T-helper 1 cell (primary cell): ENCODE measurements at regions not wholly inside any gene's neighbourhood (a gene's known extent, or its start where the extent isn't known, plus 50 kb on each side); places are given as distances from the start of the nearest gene placed in this dataset.
"Not testable (repeated sequence)": the region's sequence is repeated elsewhere in the genome, so short reads cannot be mapped to it uniquely, and the experiment has no call there.

ENCODE experiments used
- DNase-seq, 5 donors: peaks; one replicate each; pipeline ENCODE4 v3.0.0-alpha.2; 2012 to 2020

DNA sequence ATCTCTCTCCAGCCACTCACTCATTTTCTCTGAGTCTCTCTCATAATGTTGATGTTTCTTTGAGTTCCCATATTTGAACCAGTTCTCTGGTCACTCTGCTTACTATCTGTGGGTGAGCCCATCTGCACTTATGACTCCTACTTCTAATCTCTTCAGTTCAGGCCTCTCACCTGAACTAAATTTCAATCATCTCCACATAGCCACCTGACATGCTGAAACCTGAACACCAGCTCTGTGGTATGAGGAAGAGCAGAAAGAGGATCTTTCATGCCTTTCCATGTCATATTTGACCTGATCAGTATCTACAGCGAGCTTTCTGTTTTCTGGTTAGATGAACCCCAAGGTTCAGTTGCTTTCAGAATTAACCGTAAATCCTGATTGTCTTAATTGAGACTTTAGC, 122.2 kb upstream of the ESX1 start:
- no peak for DNase-seq

DNA sequence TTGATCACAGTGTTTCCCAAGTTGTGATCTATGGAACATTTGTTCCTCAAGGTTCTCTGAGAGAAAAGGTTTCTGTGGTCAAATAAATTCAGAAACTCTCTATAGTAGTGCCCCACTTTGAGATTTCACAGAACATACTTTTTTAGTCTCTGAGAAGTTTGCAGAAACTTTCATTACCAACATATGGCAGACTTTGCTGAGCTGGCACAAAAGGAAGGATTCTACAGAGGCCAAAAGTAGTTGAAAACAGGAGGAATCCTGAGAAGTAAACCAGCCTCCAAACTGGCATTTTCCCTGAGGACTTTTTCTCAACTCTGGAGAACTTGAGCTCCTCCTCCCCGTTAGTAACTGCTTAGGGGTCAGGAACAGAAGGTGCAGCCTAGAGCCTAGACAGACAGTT, 117.8 kb upstream of the ESX1 start:
- DNase-seq, result no peak

GRCh38 chrX:104370089-104370488, 115.4 kb upstream of the ESX1 start:
- no peak for DNase-seq

- not testable (repeated sequence) for DNase-seq
Measured at GRCh38 chrX:104360774-104361173, 106.0 kb upstream of the ESX1 start.

DNA sequence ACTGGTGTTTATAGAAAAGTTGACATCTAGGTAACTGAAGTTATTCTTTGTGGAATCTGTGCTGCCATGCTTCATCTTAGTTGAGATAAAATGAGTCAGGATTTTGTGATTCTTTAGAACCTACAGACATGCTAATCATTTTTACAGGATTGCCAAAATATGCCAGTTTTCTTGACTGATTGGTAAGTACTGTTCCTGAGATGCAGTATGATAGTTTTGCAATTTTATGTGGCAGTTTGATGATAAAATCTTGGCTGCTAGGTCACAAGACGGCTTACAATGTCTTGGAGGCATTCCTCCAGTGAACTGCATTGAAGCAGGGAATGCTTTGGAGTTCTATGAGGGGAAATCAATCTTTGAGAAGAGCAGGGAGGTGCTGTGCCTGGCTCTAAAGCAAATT, 104.4 kb upstream of the ESX1 start:
- DNase-seq, result no peak

- DNase-seq, result no peak
Measured at GRCh38 chrX:104351173-104351769, 96.5 kb upstream of the ESX1 start.

GRCh38 chrX:104347860-104348259, 93.1 kb upstream of the ESX1 start:
- DNase-seq, result no peak

DNA sequence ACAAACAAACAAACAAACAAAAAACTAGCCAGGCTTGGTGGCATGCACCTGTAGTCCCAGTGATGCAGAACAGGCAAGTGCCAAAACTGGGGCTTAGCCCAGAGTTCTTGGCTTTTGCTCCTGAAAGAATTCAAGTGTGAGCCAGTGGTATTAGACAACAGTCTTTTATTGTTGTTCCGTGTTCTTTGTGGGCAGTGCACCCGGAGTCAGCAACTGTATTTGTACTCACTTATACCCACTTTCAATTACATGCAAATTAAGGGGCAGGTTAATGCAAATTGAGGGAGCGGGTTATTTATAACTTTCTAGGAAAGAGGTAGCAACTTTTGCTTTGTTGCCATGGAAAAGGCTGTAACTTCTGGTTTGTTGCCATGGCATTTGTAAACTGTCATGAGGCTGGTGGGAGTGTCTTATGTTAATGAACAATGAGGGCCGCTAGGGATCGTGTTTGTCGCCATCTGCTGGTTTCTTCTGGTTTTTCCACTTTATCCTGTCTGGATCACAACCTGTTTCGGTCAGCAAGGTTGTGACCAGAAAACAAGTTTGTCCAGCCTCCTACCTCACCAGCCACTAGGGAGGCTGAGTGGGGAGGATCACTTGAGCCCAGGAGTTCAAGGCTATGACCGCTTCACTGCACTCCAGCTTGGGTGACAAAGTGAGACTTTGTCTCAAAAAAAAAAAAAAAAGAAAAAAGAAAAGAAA, 88.8 kb upstream of the ESX1 start:
- DNase-seq, result peak in 3 of 5 donors; percentile 1 to 37 (median 3)

DNA sequence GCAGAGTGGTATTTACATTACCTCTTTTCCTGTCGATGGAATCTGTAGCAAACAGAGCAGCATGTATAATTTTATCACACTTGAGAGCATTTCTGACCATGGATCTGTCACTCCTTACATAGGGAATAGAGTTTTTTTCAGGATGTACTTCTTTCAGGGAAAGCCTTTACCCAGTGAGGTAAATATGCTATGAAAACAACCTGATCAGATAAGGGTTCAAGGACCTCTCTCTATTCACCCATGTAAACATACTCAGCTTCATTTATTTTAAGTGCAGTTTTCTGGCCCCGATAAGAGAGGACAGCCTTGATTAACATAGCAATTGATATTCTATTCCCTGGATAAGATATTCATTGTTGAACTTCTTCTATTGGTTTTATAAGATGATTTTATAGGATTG, 87.3 kb upstream of the ESX1 start:
- no peak for DNase-seq

DNA sequence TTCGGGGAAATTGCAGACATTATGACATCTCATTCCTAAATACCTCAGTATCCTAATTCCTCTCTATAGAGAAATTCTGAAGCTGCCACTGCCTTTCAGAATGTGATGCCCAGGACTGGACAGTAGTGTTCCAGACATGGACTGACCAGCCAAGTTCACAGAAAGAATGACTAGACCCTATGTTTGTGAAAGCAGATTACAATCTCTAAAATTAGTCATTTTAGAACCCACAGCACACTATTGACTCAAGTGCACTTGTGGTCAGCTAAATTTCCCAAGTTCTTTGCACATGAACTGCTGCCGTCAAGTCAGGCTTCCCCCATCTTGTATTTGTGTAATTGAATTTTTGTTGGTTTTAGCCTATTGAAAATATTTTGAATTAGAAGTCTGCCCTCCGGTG, 81.0 kb upstream of the ESX1 start:
- DNase-seq, result no peak

- no peak for DNase-seq
Measured at GRCh38 chrX:104334971-104335370, 80.2 kb upstream of the ESX1 start.

GRCh38 chrX:104330966-104331365, 76.2 kb upstream of the ESX1 start:
- no peak for DNase-seq

DNA sequence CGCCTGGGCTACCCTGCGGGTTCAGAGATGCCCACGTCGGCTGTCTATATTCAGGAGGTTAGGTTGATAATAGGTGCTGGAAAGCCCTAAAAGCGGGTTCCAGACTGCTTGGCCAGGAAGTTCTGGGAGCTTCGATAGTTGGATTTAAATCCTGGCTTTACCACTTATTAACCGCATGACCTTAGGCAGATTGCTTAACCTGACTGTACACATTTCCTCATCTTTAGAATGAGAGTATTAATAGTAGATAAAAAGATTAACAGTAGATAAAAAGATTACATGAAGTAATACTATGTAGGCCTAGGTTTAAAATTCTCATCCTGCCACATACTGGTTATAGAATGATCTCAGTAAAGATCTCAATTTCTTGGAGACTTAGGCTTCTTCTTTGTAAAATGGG, 75.0 kb upstream of the ESX1 start:
- no peak for DNase-seq

GRCh38 chrX:104325213-104325585, 70.5 kb upstream of the ESX1 start:
- DNase-seq, result no peak

- DNase-seq, result no peak
Measured at GRCh38 chrX:104324461-104325212, 69.9 kb upstream of the ESX1 start.

DNA sequence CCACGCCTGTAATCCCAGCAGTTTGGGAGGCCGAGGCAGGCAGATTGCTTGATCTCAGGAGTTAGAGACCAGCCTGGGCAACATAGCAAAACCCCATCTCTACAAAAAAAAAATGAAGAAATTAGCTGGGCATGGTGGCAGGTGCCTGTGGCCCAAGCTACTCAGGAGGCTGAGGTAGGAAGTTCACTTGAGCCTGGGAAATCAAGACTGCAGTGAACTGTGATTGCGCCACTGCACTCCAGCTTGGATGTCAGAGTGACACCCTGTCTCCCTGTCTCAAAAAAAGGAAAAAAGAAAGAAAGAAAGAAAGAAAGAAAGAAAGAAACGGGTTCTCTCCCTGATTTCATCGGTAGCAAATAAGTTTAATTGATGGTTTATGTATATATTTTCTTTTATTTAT, 64.6 kb upstream of the ESX1 start:
- no peak for DNase-seq

DNA sequence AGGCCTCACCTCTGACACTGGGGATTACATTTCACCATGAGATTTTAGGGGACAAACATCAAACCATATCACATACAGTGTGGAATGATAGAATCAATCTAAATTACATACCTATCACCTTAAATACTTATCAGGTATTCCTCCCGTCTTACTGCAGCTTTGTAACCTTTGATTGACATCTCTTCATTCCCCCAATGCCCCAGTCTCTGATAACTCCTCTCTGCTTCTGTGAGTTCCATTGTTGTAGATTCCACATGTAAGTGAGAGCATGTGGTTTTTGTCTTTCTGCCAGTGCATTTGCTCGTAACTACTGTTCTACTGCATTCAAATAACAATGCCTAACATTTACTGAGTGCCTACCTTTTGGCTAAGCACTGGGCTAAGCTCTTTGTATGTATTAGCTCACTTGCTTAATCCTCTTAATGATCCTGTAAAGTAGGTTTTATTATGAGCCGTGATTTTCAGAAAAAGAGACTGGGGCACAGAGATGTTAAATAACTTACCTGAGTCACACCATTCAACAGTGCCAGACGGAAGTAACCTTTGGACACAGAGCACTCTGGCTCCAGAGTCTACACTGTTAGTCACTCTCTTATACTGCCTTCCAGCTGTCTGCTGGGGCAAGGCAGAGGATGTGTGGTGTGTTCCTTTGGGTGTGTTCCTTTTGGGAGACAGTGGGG, 63.7 kb upstream of the ESX1 start:
- no peak for DNase-seq

GRCh38 chrX:104316739-104317138, 62.0 kb upstream of the ESX1 start:
- no peak for DNase-seq

- DNase-seq, result no peak
Measured at GRCh38 chrX:104315555-104315954, 60.8 kb upstream of the ESX1 start.

DNA sequence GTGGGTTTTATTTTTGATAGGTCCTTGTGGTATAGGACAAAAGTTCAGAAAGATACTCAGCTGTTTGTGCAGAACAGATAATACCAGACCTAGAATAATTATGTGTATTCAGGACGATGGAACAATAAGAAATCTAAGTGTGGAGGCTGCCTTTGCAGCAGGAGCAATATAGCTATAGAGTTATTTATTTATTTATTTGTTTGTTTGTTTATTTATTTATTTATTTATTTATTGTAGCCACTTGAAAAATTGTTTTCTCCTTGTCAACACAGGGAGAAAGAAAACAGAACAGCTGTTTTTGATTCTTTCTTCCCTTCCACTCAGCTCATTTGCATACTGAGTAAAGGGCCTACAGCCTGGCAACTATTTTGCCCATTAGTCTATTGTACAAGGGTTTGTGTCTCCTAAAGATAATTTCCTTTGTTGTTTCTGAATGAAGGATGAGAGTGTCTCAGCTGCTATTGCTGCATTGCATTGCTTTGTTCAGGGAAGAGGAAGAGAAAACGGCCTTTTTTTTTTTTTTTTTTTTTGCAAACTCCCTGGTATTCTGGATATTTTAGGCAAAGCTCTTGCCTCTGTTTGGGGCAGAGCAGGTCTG, 56.0 kb upstream of the ESX1 start:
- DNase-seq, result no peak

- no peak for DNase-seq
Measured at GRCh38 chrX:104310090-104310489, 55.4 kb upstream of the ESX1 start.

GRCh38 chrX:104309169-104309568, 54.4 kb upstream of the ESX1 start:
- DNase-seq, result no peak

- DNase-seq, result no peak
Measured at GRCh38 chrX:104307341-104307740, 52.6 kb upstream of the ESX1 start.
